ENCODE measurements at regions not wholly inside any gene's neighbourhood (a gene's known extent, or its start where the extent isn't known, plus 50 kb on each side); places are given as distances from the start of the nearest gene placed in this dataset.

DNA sequence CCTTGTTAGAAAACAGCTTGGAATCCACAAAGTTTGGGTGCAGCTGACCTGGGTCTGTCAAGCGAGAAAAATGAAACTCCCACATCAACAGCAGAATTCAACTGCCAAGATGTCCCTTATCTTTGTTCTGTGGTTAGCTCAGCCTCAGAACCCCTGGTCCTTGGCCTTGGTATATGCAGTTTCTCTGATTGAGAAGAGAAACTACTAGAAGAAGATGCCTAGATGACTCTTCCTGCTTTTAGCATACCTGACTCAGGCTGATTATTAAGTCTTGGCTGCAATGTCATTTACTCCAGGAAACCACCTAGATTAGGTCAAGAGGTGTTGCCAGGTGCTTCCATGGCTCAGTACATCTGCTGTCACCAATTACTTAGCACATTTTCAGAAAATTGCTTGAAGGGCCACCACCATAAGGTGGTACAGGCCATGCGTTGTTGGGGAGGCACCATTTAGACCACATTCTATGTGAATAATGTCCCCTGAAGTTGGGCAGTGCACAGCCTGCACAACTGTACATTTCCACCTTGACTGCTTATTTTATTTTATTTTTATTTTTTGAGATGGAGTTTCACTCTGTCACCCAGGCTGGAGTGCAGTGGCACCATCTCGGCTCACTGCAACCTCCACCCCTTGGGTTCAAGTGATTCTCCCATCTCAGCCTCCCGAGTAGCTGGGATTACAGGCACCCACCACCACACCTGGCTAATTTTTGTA is 59.4 kb upstream of the ZNF438 start:
- TF ChIP-seq, protein P1, sequence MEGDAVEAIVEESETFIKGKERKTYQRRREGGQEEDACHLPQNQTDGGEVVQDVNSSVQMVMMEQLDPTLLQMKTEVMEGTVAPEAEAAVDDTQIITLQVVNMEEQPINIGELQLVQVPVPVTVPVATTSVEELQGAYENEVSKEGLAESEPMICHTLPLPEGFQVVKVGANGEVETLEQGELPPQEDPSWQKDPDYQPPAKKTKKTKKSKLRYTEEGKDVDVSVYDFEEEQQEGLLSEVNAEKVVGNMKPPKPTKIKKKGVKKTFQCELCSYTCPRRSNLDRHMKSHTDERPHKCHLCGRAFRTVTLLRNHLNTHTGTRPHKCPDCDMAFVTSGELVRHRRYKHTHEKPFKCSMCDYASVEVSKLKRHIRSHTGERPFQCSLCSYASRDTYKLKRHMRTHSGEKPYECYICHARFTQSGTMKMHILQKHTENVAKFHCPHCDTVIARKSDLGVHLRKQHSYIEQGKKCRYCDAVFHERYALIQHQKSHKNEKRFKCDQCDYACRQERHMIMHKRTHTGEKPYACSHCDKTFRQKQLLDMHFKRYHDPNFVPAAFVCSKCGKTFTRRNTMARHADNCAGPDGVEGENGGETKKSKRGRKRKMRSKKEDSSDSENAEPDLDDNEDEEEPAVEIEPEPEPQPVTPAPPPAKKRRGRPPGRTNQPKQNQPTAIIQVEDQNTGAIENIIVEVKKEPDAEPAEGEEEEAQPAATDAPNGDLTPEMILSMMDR (IDR thresholded peaks at IDR 0.05; ENCODE audit: low read length): no peak
- TF ChIP-seq EZH2 (IDR thresholded peaks at IDR 0.05; ENCODE audit: borderline replicate concordance, low read length): no peak

All from OCI-LY1 (cell line).